EH (cell line): ENCODE measurements at regions not wholly inside any gene's neighbourhood (a gene's known extent, or its start where the extent isn't known, plus 50 kb on each side); places are given as distances from the start of the nearest gene placed in this dataset.
"Not testable (repeated sequence)": the region's sequence is repeated elsewhere in the genome, so short reads cannot be mapped to it uniquely, and the experiment has no call there.

Experiments
- DNase-seq: peaks from one replicate; pipeline ENCODE4 v3.0.0-alpha.2; 2015; ENCODE audit warnings: low read depth

DNA sequence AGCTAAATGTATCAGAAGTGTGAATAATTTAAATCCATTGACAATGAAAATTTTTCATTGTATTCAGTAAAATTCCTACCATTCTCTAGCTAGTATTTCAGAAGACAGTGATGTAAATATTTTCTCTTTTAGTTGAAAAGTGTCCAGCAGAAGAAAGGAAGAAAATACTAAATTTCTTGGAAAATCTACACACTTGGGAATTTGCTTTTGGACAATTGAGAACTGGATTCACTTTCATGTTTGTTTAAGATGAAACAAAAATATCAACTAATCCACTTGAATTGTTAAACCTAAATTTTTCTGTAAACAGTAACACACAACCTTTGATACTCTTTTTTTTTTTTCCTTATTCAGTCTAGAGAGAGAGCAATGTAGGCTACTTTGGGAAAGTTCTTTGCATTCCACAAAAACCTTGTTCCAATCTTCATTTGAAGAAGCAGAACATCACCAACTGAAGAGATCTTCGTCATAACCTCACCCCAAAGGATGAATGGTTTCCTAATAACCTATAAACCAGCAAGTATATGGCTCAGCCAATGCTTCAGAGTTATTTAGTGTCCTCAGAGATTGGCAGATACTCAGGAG is 155.1 kb upstream of the GORAB start:
- peak; percentile 15 for DNase-seq

GRCh38 chr1:170377440-170377839 is 154.5 kb upstream of the GORAB start:
- DNase-seq, result no peak

GRCh38 chr1:170377896-170378634 is 153.9 kb upstream of the GORAB start:
- DNase-seq, result peak; percentile 18

GRCh38 chr1:170385750-170386149 is 146.2 kb upstream of the GORAB start:
- no peak for DNase-seq

- no peak for DNase-seq
Measured at GRCh38 chr1:170388489-170388888, 143.5 kb upstream of the GORAB start.

DNA sequence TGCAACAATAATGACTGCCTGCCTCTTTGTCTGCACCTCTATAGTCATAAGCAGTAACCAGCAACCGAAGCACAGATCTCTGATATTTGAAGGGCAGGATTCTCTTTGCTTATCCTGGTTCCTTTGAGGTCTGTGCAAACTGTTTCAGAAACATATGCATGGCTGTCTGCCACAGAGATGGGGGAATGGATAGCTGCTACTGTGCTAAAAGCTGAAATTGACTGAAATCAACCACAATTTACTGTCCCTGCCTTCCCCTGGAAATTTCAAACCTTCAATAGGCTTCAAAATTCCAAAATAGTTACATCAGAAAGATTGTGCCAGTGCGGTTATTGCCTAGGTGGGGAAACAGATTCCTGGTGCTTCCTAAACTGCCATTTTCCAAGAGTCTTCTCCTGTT is 136.8 kb upstream of the GORAB start:
- DNase-seq, result peak; percentile 23

- DNase-seq, result no peak
Measured at GRCh38 chr1:170397061-170397460, 134.9 kb upstream of the GORAB start.

DNA sequence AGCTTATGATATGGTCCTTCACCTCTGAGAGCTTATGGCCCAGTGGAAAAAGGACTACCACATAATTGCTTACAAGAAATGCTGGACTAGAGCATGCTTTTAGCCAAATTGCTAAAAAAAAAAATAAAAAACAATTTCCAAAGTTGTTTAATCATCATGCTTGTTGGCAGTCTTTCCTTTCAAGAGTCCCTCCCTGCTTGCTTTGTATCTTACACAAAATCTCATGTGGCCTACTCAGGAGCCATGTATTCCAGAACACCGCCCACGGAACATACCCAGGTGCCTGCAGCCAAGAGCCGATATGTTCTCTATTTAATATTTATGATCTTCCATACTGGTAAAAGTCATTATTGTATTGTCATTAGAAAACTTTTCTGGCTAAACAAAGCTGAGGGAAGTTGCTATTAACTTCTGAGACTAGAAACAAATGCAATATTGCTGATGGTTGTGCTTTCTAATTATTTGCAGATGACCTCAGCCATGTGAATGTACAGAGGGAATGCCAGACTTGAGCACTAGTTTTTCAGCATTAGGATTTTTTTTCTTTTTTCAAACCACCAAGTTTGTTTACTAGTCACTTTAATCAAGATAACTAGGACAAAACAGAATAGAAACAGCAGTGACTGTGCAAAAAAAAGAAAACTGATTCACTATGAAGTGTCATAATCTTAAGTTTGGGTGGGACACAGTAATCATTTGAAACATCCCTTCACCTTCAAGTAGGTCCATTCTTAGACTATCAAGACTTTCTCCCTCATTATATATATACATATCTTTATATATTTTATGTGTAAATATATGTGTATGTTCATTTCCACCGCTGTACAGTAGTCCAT is 129.3 kb upstream of the GORAB start:
- DNase-seq, result peak; percentile 34

DNA sequence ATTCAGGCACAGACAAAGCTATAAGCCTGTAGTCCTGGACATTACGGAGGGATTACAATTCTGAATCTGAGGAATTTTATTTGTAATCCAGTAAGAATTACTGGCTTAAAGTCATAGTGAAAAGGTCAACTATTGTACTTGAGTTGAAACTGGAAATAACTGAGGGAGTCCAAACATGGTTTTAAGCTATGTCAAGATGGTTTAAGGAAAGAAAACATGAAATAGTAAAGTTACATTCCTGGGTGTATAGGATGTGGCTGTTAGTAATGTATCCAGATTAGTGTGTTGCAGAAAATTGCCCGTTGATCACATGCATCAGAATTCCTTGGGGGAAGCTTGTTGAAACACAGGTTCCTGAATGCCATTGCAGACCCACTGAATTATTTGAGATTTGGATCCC is 124.8 kb upstream of the GORAB start:
- peak; percentile 44 for DNase-seq

GRCh38 chr1:170407581-170407980 is 124.4 kb upstream of the GORAB start:
- DNase-seq, result peak; percentile 17

GRCh38 chr1:170410401-170411166 is 121.4 kb upstream of the GORAB start:
- DNase-seq, result peak; percentile 91

GRCh38 chr1:170414989-170415709 is 116.8 kb upstream of the GORAB start:
- peak; percentile 61 for DNase-seq

GRCh38 chr1:170415710-170416372 is 116.1 kb upstream of the GORAB start:
- DNase-seq, result peak; percentile 64

DNA sequence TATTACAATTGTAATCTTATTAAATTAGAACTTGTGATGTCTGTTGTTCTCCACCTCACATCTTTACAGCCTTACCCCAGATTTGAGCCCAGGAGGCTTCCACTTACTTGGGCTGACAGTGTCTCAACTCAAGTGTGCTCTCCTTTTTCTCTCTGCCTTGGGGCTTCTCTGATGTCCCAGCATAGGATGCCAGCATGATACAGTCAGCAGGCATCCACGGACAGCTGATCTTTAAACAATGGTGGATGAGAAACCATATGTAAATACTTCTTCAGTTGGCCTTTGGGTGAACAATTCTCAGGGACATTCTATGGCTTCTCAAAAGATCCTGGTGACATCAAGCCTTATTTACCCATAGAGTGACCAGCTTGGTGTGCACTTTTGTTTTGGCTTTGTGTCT is 107.6 kb upstream of the GORAB start:
- peak; percentile 66 for DNase-seq

DNA sequence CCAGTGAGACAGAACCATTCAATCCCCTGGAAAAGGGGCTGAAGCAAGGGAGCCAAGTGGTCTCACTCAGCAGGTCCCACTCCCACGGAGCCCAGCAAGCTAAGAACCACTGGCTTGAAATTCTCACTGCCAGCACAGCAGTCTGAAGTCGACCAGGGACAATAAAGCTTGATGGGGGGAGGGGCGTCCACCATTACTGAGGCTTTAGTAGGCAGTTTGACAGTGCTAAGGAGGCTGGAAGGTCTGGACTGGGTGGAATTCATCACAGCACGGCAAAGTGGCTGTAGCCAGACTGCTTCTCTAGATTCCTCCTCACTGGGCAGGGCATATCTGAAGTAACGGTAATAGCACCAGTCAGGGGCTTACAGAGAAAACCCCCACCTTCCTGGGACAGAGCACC is 105.4 kb upstream of the GORAB start:
- DNase-seq, result no peak

DNA sequence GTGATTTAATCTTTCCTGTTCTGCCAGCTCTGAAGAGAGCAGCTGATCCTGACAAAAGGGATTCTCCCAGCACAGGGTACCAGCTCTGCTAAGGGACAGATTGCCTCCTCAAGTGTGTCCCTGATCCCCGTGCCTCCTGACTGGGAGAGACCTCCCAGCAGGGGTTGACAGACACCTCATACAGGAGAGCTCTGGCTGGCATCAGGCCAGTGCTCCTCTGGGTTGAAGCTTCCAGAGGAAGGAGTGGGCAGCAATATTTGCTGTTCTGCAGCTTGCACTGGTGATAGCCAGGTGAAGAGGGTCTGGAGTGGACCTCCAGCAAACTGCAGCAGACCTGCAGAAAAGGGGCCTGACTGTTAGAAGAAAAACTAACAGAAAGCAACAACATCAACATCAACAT is 105.0 kb upstream of the GORAB start:
- not testable (repeated sequence) for DNase-seq

DNA sequence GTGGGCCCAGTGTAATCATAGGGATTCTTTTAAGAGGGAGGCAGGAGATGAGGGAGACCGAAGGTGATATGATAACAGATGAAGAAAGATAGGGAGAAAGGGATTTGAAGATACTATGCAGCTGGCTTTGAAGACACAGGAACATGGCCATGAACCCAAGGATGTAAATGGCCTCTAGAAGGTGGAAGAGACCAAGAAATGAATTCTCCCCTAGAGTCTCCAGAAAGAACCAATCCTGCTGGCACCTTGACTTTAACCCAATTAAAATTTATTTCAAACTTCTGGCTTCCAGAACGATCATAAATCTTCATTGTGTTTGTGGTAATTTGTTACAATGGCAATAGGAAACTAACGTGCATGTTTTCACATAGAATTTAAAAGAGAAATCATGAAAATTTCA is 95.0 kb upstream of the GORAB start:
- no peak for DNase-seq

DNA sequence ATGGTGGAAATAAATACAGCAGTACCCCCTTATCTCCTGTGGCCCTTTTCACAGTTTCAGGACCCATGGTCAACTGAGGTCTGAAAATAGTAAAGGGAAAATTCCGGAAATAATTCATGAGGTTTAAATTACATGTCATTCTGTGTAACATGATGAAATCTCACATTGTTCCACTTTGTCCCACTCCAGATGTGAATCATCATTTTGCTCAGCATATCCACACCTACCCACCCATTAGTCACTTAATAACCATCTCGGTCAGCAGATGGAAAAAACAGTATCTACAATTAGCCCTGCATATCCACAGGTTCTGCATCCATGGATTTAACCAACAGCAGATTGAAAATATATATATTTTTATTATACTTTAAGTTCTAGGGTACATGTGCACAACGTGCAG is 86.9 kb upstream of the GORAB start:
- DNase-seq, result peak; percentile 87

DNA sequence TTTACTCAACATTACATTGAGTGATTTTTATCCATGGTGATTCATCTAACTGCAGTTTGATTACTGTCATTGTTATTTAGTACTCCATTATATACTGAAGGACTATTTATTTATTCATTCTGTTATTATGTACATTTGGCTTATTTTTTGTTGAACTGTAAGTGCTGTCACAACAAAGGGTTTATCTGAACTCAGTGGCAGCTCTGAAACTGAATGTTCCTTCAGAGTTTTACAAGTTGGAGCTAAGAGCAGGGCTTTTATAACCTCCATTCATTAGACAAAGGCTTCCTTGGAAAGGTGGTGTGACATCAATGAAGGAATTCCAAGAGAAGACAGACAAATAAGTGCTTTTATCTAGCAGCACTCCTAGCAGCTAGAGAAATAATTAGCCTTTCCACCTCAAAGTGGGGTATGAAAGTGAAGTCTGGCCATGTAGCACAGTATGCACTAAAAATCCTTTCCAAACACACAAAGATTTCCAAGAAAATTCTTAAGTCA is 83.3 kb upstream of the GORAB start:
- DNase-seq, result no peak

GRCh38 chr1:170457325-170458050 is 74.5 kb upstream of the GORAB start:
- peak; percentile 23 for DNase-seq
